ENCODE measurements at regions not wholly inside any gene's neighbourhood (a gene's known extent, or its start where the extent isn't known, plus 50 kb on each side); places are given as distances from the start of the nearest gene placed in this dataset.

DNA sequence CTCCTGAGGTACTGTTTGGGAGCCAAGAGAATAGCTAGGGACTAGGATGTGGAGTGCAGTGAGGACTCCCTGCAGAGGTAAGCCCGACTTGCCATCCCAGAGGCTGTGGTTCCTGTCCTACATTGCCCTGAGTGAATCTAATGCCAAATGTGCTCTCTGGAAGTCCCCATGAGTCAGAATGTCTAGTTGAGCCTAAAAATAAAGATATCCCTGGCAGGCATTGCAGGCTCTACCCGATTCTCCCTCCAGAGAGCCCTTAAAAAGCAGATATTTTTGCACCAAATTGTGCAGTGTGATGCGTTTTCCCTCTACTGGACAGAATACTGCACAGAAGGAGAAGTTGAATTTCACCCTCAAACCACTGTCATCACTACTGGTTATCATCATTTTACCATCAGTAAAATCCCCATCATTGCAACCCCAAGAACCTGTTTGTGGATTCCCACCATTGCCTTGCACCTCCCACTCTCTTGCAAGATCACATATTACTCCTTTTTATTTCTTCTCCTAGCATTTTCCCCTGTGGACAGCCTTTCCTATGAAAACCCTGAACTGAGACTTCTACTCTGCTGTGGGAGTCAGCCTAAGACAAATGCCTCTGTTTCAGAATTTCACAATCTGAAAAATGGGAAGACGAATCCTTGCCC is 98.0 kb downstream of the MARCHF4 start:
- H3K4me3 ChIP-seq (ENCODE audit: insufficient read depth, low read depth, low read length): no peak overlapping the region
- H4K20me1 ChIP-seq (ENCODE audit: insufficient read depth, low read length): no peaks in the 10 kb centered on the region
- FAIRE-seq (peak; percentile 64), DNase-seq (ENCODE audit: low read depth) (peak; percentile 17)
- H3K79me2 ChIP-seq (ENCODE audit: insufficient read depth, low read length): no peaks in the 10 kb centered on the region
- no peaks in the 10 kb centered on the region for H3K9me3 ChIP-seq (ENCODE audit: insufficient read depth, low read depth, low read length)
- no peak for TF ChIP-seq EZH2 (IDR thresholded peaks at IDR 0.05; ENCODE audit: insufficient read depth, low read length)
- TF ChIP-seq, protein P1, sequence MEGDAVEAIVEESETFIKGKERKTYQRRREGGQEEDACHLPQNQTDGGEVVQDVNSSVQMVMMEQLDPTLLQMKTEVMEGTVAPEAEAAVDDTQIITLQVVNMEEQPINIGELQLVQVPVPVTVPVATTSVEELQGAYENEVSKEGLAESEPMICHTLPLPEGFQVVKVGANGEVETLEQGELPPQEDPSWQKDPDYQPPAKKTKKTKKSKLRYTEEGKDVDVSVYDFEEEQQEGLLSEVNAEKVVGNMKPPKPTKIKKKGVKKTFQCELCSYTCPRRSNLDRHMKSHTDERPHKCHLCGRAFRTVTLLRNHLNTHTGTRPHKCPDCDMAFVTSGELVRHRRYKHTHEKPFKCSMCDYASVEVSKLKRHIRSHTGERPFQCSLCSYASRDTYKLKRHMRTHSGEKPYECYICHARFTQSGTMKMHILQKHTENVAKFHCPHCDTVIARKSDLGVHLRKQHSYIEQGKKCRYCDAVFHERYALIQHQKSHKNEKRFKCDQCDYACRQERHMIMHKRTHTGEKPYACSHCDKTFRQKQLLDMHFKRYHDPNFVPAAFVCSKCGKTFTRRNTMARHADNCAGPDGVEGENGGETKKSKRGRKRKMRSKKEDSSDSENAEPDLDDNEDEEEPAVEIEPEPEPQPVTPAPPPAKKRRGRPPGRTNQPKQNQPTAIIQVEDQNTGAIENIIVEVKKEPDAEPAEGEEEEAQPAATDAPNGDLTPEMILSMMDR (IDR thresholded peaks at IDR 0.05; ENCODE audit: insufficient read depth, low read depth, low read length): no peak
- no peak overlapping the region for H3K4me3 Mint-ChIP-seq (ENCODE audit: unreplicated experiment)
- H3K27me3 Mint-ChIP-seq (ENCODE audit: low read depth, unreplicated experiment): no peaks in the 10 kb centered on the region
- peaks cover 61% of the 10 kb centered on the region for H3K36me3 Mint-ChIP-seq (ENCODE audit: low read depth, unreplicated experiment)
- H3K27me3 ChIP-seq (ENCODE audit: insufficient read depth, low read length): no peaks in the 10 kb centered on the region
- no peak overlapping the region for H3K27ac ChIP-seq (ENCODE audit: low read depth, low read length)
- no peaks in the 10 kb centered on the region for H3K4me1 ChIP-seq (ENCODE audit: insufficient read depth, low read length)
- peaks cover 10% of the 10 kb centered on the region for H3K4me1 Mint-ChIP-seq (ENCODE audit: low read depth, unreplicated experiment)
- H3K4me2 ChIP-seq (ENCODE audit: low read length): no peak overlapping the region
- no peak overlapping the region for H3K9ac ChIP-seq (ENCODE audit: low read length)
- H3K27ac Mint-ChIP-seq (ENCODE audit: unreplicated experiment): no peak overlapping the region
- H3K36me3 ChIP-seq (ENCODE audit: insufficient read depth, low read length): peaks cover 6% of the 10 kb centered on the region
- H2AFZ ChIP-seq (ENCODE audit: low read depth, low read length): no peak overlapping the region
- H3K9me3 Mint-ChIP-seq (ENCODE audit: unreplicated experiment): peaks cover 5% of the 10 kb centered on the region

GRCh38 chr2:216261042-216261537 is 111.2 kb downstream of the MARCHF4 start:
- H3K4me2 ChIP-seq (ENCODE audit: low read length): no peak overlapping the region
- FAIRE-seq (no peak), DNase-seq (ENCODE audit: low read depth) (no peak)
- no peaks in the 10 kb centered on the region for H3K79me2 ChIP-seq (ENCODE audit: insufficient read depth, low read length)
- no peak overlapping the region for H2AFZ ChIP-seq (ENCODE audit: low read depth, low read length)
- Mint-ChIP-seq H3K9me3 (ENCODE audit: unreplicated experiment) (peaks cover 2% of the 10 kb centered on the region), H3K27ac (ENCODE audit: unreplicated experiment) (no peak overlapping the region), H3K4me3 (ENCODE audit: unreplicated experiment) (no peak overlapping the region), H3K27me3 (ENCODE audit: low read depth, unreplicated experiment) (no peaks in the 10 kb centered on the region), H3K4me1 (ENCODE audit: low read depth, unreplicated experiment) (no peaks in the 10 kb centered on the region), H3K36me3 (ENCODE audit: low read depth, unreplicated experiment) (peaks cover 24% of the 10 kb centered on the region)
- H4K20me1 ChIP-seq (ENCODE audit: insufficient read depth, low read length): no peaks in the 10 kb centered on the region
- no peaks in the 10 kb centered on the region for H3K27me3 ChIP-seq (ENCODE audit: insufficient read depth, low read length)
- no peak overlapping the region for H3K27ac ChIP-seq (ENCODE audit: low read depth, low read length)
- H3K36me3 ChIP-seq (ENCODE audit: insufficient read depth, low read length): peaks cover 5% of the 10 kb centered on the region
- no peak overlapping the region for H3K4me3 ChIP-seq (ENCODE audit: insufficient read depth, low read depth, low read length)
- TF ChIP-seq, protein P1 (IDR thresholded peaks at IDR 0.05; ENCODE audit: insufficient read depth, low read depth, low read length): no peak
- no peak for TF ChIP-seq EZH2 (IDR thresholded peaks at IDR 0.05; ENCODE audit: insufficient read depth, low read length)
- no peaks in the 10 kb centered on the region for H3K9me3 ChIP-seq (ENCODE audit: insufficient read depth, low read depth, low read length)
- no peak overlapping the region for H3K9ac ChIP-seq (ENCODE audit: low read length)
- no peaks in the 10 kb centered on the region for H3K4me1 ChIP-seq (ENCODE audit: insufficient read depth, low read length)

- H3K4me1 Mint-ChIP-seq (ENCODE audit: low read depth, unreplicated experiment): no peaks in the 10 kb centered on the region
- no peak overlapping the region for H3K4me3 Mint-ChIP-seq (ENCODE audit: unreplicated experiment)
- H3K36me3 ChIP-seq (ENCODE audit: insufficient read depth, low read length): peaks cover 5% of the 10 kb centered on the region
- H3K79me2 ChIP-seq (ENCODE audit: insufficient read depth, low read length): no peaks in the 10 kb centered on the region
- no peaks in the 10 kb centered on the region for H3K27me3 Mint-ChIP-seq (ENCODE audit: low read depth, unreplicated experiment)
- H2AFZ ChIP-seq (ENCODE audit: low read depth, low read length): no peak overlapping the region
- no peak overlapping the region for H3K4me3 ChIP-seq (ENCODE audit: insufficient read depth, low read depth, low read length)
- DNase-seq (ENCODE audit: low read depth) (no peak), FAIRE-seq (no peak)
- peaks cover 24% of the 10 kb centered on the region for H3K36me3 Mint-ChIP-seq (ENCODE audit: low read depth, unreplicated experiment)
- H3K9ac ChIP-seq (ENCODE audit: low read length): no peak overlapping the region
- no peak overlapping the region for H3K4me2 ChIP-seq (ENCODE audit: low read length)
- TF ChIP-seq, protein P1 (IDR thresholded peaks at IDR 0.05; ENCODE audit: insufficient read depth, low read depth, low read length): no peak
- no peak for TF ChIP-seq EZH2 (IDR thresholded peaks at IDR 0.05; ENCODE audit: insufficient read depth, low read length)
- no peak overlapping the region for H3K27ac Mint-ChIP-seq (ENCODE audit: unreplicated experiment)
- no peak overlapping the region for H3K27ac ChIP-seq (ENCODE audit: low read depth, low read length)
- H3K9me3 ChIP-seq (ENCODE audit: insufficient read depth, low read depth, low read length): no peaks in the 10 kb centered on the region
- no peaks in the 10 kb centered on the region for H3K27me3 ChIP-seq (ENCODE audit: insufficient read depth, low read length)
- H4K20me1 ChIP-seq (ENCODE audit: insufficient read depth, low read length): no peaks in the 10 kb centered on the region
- peaks cover 2% of the 10 kb centered on the region for H3K9me3 Mint-ChIP-seq (ENCODE audit: unreplicated experiment)
- H3K4me1 ChIP-seq (ENCODE audit: insufficient read depth, low read length): no peaks in the 10 kb centered on the region
These were observed 111.7 kb downstream of the MARCHF4 start for GRCh38 chr2:216260629-216261028.
